HCT116 (cell line): ENCODE measurements at regions not wholly inside any gene's neighbourhood (a gene's known extent, or its start where the extent isn't known, plus 50 kb on each side); places are given as distances from the start of the nearest gene placed in this dataset.

Experiments used
- ATAC-seq: fragments of 200-7000 bp; cut with Tn5 transposase; 2 replicates; pipeline ENCODE4 v1.9.1; 2020; ENCODE audit warnings: mild to moderate bottlenecking, moderate library complexity
- BruUV-seq: library from RNA; stranded (reverse); fragments of 400-500 nt; replicated peaks from 2 replicates; lab custom pipeline; 2021; lab: Mats Ljungman, UMichigan
- CTCF ChIA-PET: fragments of 300-600 bp; sonication (Branson Sonifier 250); formaldehyde crosslinking; loops from one replicate; lab custom pipeline; 2021; ENCODE audit warnings: antibody characterized with exemption; lab: Charles Lee
- POLR2A ChIA-PET: fragments of 300-600, 350-600 bp; sonication (Branson Sonifier 250); formaldehyde crosslinking; loops from one replicate; lab custom pipeline; 2021; ENCODE audit warnings: antibody characterized with exemption; lab: Charles Lee
- RAD21 ChIA-PET, 2 experiments: fragments of 300-600 bp; sonication (Branson Sonifier 250); formaldehyde crosslinking; loops; one replicate each; lab custom pipeline; 2023; ENCODE audit warnings: low total read pairs in 2 of 2; ENCODE audit not compliant: uncharacterized antibody in 2 of 2, unreplicated experiment in 2 of 2, low non-redundant PET in 1 of 2; lab: Charles Lee
- DNase-seq: peaks from one replicate; pipeline ENCODE4 v3.0.0-alpha.2; 2010; ENCODE audit warnings: low read depth, low spot score
- H2AFZ ChIP-seq: fragments of 200-600 bp; shearing (Covaris generic), sonication (generic); 2 replicates; pipeline ENCODE4 v1.6.1; 2017; ENCODE audit warnings: low read depth, mixed run types, mixed read lengths, antibody characterized with exemption, low read length; ENCODE audit not compliant: poor library complexity, severe bottlenecking
- H3K27ac ChIP-seq: 2 replicates; pipeline ENCODE4 v1.5.1; 2012; ENCODE audit warnings: low read depth, low read length
- H3K27me3 ChIP-seq: fragments of 200-600 bp; sonication (generic); 2 replicates; pipeline ENCODE4 v1.6.1; 2016; ENCODE audit warnings: mixed run types, low read length, mixed read lengths; ENCODE audit not compliant: insufficient read depth
- H3K36me3 ChIP-seq, 2 experiments: fragments of 200-500 bp in 1 of 2; fragments of 200-600 bp in 1 of 2; sonication (Bioruptor generic) in 1 of 2; sonication (generic) in 1 of 2; 2 replicates each; pipeline versions ENCODE4 v1.5.1 to v1.6.1; 2014 to 2016; ENCODE audit warnings: low read length in 2 of 2, inconsistent platforms in 1 of 2, mixed read lengths in 1 of 2, mixed run types in 1 of 2; ENCODE audit not compliant: insufficient read depth in 2 of 2, control insufficient read depth in 1 of 2
- H3K4me1 ChIP-seq, 2 experiments: fragments of 200-600 bp in 1 of 2; sonication (generic) in 1 of 2; 2 replicates each; pipeline versions ENCODE4 v1.5.1 to v1.6.1; 2012 to 2017; ENCODE audit warnings: low read length in 2 of 2, inconsistent platforms in 1 of 2, mild to moderate bottlenecking in 1 of 2, mixed read lengths in 1 of 2, mixed run types in 1 of 2, moderate library complexity in 1 of 2; ENCODE audit not compliant: insufficient read depth in 2 of 2, control insufficient read depth in 1 of 2
- H3K4me2 ChIP-seq: fragments of 200-600 bp; sonication (generic); 2 replicates; pipeline ENCODE4 v1.6.1; 2017; ENCODE audit warnings: mixed run types, low read length, mixed read lengths
- H3K4me3 ChIP-seq, 2 experiments: fragments of 200-600 bp in 1 of 2; sonication (generic) in 1 of 2; replicated peaks in 1 of 2; 2 replicates each; pipeline ENCODE4 v1.5.1; 2011 to 2016; ENCODE audit warnings: low read length in 2 of 2, control low read depth in 1 of 2, low read depth in 1 of 2, mild to moderate bottlenecking in 1 of 2, mixed read lengths in 1 of 2, mixed run types in 1 of 2
- H3K79me2 ChIP-seq: fragments of 200-600 bp; sonication (generic); 2 replicates; pipeline ENCODE4 v1.6.1; 2017; ENCODE audit warnings: mild to moderate bottlenecking, mixed run types, low read length, moderate library complexity, mixed read lengths; ENCODE audit not compliant: insufficient read depth
- H3K9ac ChIP-seq: fragments of 200-600 bp; sonication (generic); 2 replicates; pipeline ENCODE4 v1.6.1; 2016; ENCODE audit warnings: low read length, mixed read lengths
- H3K9me2 ChIP-seq: fragments of 200-600 bp; sonication (generic), shearing (Covaris generic); 2 replicates; pipeline ENCODE4 v1.6.1; 2017; ENCODE audit warnings: mixed run types, mild to moderate bottlenecking, moderate library complexity; ENCODE audit not compliant: insufficient read depth
- H3K9me3 ChIP-seq, 2 experiments: fragments of 200-500 bp in 1 of 2; fragments of 200-600 bp in 1 of 2; sonication (Bioruptor generic) in 1 of 2; sonication (generic) in 1 of 2; 2 replicates each; pipeline ENCODE4 v1.6.1; 2014 to 2017; ENCODE audit warnings: low read length in 2 of 2, mixed read lengths in 2 of 2, inconsistent platforms in 1 of 2, low read depth in 1 of 2, mild to moderate bottlenecking in 1 of 2, mixed run types in 1 of 2, moderate library complexity in 1 of 2; ENCODE audit not compliant: control insufficient read depth in 1 of 2, insufficient read depth in 1 of 2
- H4K20me1 ChIP-seq: fragments of 200-600 bp; sonication (generic), shearing (Covaris generic); 2 replicates; pipeline ENCODE4 v1.6.1; 2017; ENCODE audit warnings: mixed run types, mild to moderate bottlenecking, moderate library complexity; ENCODE audit not compliant: insufficient read depth
- CBX3 ChIP-seq: IDR thresholded peaks from 2 replicates; pipeline ENCODE4 v1.6.1; 2012; ENCODE audit warnings: low read depth
- CTCF ChIP-seq, 3 experiments: fragments of 200-600 bp in 1 of 3; sonication (generic) in 1 of 3; IDR thresholded peaks in 2 of 3; conservative IDR thresholded peaks in 1 of 3; 2 replicates each; pipeline ENCODE4 v1.5.1; 2012 to 2017; ENCODE audit warnings: low read depth in 2 of 3, low read length in 2 of 3, antibody characterized with exemption in 1 of 3, borderline replicate concordance in 1 of 3, control low read depth in 1 of 3, mild to moderate bottlenecking in 1 of 3, mixed read lengths in 1 of 3, mixed run types in 1 of 3, moderate library complexity in 1 of 3; ENCODE audit not compliant: insufficient read depth in 1 of 3
- EGR1 ChIP-seq: IDR thresholded peaks from 2 replicates; pipeline ENCODE4 v1.6.1; 2012; ENCODE audit warnings: low read depth
- ELF1 ChIP-seq: IDR thresholded peaks from 2 replicates; pipeline ENCODE4 v1.6.1; 2012; ENCODE audit warnings: low read depth, borderline replicate concordance
- EZH2 ChIP-seq: fragments of 200-600 bp; sonication (generic); IDR thresholded peaks from 2 replicates; pipeline ENCODE4 v1.6.1; 2017; ENCODE audit warnings: antibody characterized with exemption, mixed run types
- EZH2phosphoT487 ChIP-seq: fragments of 200-600 bp; IDR thresholded peaks from 2 replicates; pipeline ENCODE4 v1.6.1; 2018; ENCODE audit warnings: antibody characterized with exemption, borderline replicate concordance
- FOSL1 ChIP-seq: IDR thresholded peaks from 2 replicates; pipeline ENCODE4 v1.6.1; 2012; ENCODE audit warnings: low read depth
- JUND ChIP-seq: IDR thresholded peaks from 2 replicates; pipeline ENCODE4 v1.6.1; 2012
- MAX ChIP-seq: IDR thresholded peaks from 2 replicates; pipeline ENCODE4 v1.6.1; 2012
- REST ChIP-seq: IDR thresholded peaks from 2 replicates; pipeline ENCODE4 v1.6.1; 2012; ENCODE audit warnings: low read depth
- SP1 ChIP-seq: IDR thresholded peaks from 2 replicates; pipeline ENCODE4 v1.6.1; 2012; ENCODE audit warnings: low read depth
- TCF7L2 ChIP-seq: IDR thresholded peaks from 2 replicates; pipeline ENCODE4 v1.7.0; 2011; ENCODE audit warnings: borderline replicate concordance, inconsistent platforms; ENCODE audit not compliant: insufficient read depth, insufficient read length; ENCODE audit errors: extremely low read depth
- ZNF274 ChIP-seq: fragments of 200-500 bp; sonication (Bioruptor generic); IDR thresholded peaks from 2 replicates; pipeline ENCODE4 v1.6.1; 2014; ENCODE audit warnings: mild to moderate bottlenecking, low read depth, low read length, inconsistent platforms
- intact Hi-C: fragments of 100-400 bp; cut with micrococcal nuclease; formaldehyde crosslinking; loops from 2 replicates; pipeline ENCODE4 v1.10.0; 2022

- RAD21 ChIA-PET: no interaction called here
- Histone ChIP-seq H3K9ac (no peak overlapping the region), H3K4me2 (no peak overlapping the region), H3K79me2 (no peaks in the 10 kb centered on the region), H3K27me3 (no peaks in the 10 kb centered on the region), H2AFZ (no peak overlapping the region), H3K4me1 (no peaks in the 10 kb centered on the region), H3K9me3 (peaks cover 0 to 26% of the 10 kb centered on the region in 2 experiments; a peak in 2 of 4 replicates), H3K4me3 (no peak overlapping the region), H3K36me3 (no peaks in the 10 kb centered on the region), H4K20me1 (no peaks in the 10 kb centered on the region), H3K9me2 (no peaks in the 10 kb centered on the region), H3K27ac (no peak overlapping the region)
- CTCF ChIA-PET: no interaction called here
- TF ChIP-seq EZH2 (no peak), CTCF (IDR thresholded peaks at IDR 0.05 in 2 of 3, conservative IDR thresholded peaks at IDR 0.05 in 1 of 3; ENCODE audit: borderline replicate concordance in 1 of 3, insufficient read depth in 1 of 3, low read depth in 2 of 3, low read length in 2 of 3) (no peak), FOSL1 (no peak), MAX (no peak), CBX3 (no peak), EGR1 (no peak), TCF7L2 (no peak), REST (no peak), SP1 (no peak), ELF1 (no peak), JUND (no peak), ZNF274 (no peak), EZH2phosphoT487 (no peak)
- BruUV-seq: no TSS peak
- intact Hi-C loops: loop anchor here (5.0 kb wide), 1 partner anchor 567 kb away; no protein-coding TSS in a partner anchor
- POLR2A ChIA-PET: no interaction called here
- DNase-seq (no peak), ATAC-seq (no peak)
Observed at GRCh38 chr16:64254443-64255367, 867.2 kb downstream of the CDH11 start.
